ENCODE measurements at regions not wholly inside any gene's neighbourhood (a gene's known extent, or its start where the extent isn't known, plus 50 kb on each side); places are given as distances from the start of the nearest gene placed in this dataset.
"Not testable (repeated sequence)": the region's sequence is repeated elsewhere in the genome, so short reads cannot be mapped to it uniquely, and the experiment has no call there.

DNA sequence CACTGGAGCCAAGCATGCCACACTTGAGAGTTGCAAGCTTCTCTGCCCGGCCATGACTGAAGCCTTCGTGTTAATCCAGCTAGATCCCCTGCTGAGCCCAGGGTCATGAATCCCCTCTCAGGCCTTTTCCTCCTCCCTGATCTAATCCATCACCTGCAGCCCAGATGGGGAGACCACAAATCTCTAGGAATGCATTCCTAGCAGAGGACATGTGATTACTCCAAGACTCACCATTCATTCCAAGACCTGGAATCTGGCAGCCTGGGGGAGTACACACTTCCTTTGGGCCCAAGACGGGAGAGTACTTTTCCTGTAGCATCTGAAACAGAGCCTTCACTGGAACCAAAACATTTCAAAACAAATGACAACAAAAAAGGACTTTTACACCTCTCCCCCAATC lies 269.3 kb upstream of the NFIA start:
- no peaks in the 10 kb centered on the region for H3K9me3 ChIP-seq (ENCODE audit: control insufficient read depth, low read length)
- H3K4me3 ChIP-seq (ENCODE audit: extremely low read depth, insufficient read depth, low read length, poor library complexity, severe bottlenecking) = no peak overlapping the region
- no peaks in the 10 kb centered on the region for H3K4me1 ChIP-seq (ENCODE audit: control insufficient read depth, insufficient read depth, low read length, poor library complexity, severe bottlenecking)
- H3K36me3 ChIP-seq (ENCODE audit: control insufficient read depth, insufficient read depth, low read length) = no peaks in the 10 kb centered on the region
- H3K27ac ChIP-seq (ENCODE audit: low read depth, low read length, severe bottlenecking) = no peak overlapping the region
- WGBS, 2 experiments (ENCODE audit: insufficient coverage in 2 of 2) = 76 to 79% methylated on average over 3 of the region's 3 CpGs

DNA sequence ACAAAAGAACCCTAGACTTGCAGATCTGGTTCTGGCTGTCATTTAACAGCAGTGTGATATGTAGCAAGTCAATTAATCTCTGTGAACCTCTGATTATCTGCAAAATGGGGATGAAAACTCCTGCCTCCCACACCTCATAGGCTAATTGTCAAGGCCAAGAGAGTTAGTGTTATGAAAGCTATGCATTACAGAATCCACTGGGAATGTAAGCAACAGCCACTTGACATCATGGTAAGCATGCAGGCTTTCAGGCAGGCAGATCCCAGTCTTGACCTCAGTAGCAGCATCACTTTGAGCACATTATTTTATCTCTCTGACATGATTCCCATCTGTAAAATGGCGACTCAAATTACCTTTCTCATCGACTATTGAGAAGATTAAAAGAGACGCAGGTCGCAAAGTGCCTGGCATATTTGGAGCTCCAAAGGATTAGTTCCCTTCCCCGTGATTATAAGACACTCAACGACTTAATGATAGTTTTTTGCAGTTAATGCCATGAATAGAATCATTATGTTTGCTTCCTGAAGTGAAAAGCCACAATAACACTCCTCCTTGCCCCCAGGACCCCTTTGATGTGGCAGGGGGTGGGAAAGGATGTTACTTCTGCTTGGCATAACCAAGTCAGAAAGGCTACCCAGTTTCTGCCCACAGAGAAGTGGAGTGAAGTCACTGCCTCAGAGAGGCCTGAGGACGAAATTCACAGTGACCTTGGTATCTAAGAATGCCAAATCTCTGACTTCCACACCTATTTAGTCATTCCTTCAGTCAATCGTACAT lies 273.0 kb upstream of the NFIA start:
- 85 to 93% methylated on average over 4 to 6 of the region's 8 CpGs for WGBS, 2 experiments (ENCODE audit: insufficient coverage in 2 of 2)
- Histone ChIP-seq H3K36me3 (ENCODE audit: control insufficient read depth, insufficient read depth, low read length) (no peaks in the 10 kb centered on the region), H3K4me1 (ENCODE audit: control insufficient read depth, insufficient read depth, low read length, poor library complexity, severe bottlenecking) (no peaks in the 10 kb centered on the region), H3K4me3 (ENCODE audit: extremely low read depth, insufficient read depth, low read length, poor library complexity, severe bottlenecking) (no peak overlapping the region), H3K9me3 (ENCODE audit: control insufficient read depth, low read length) (peaks cover 2% of the 10 kb centered on the region), H3K27ac (ENCODE audit: low read depth, low read length, severe bottlenecking) (no peak overlapping the region)

DNA sequence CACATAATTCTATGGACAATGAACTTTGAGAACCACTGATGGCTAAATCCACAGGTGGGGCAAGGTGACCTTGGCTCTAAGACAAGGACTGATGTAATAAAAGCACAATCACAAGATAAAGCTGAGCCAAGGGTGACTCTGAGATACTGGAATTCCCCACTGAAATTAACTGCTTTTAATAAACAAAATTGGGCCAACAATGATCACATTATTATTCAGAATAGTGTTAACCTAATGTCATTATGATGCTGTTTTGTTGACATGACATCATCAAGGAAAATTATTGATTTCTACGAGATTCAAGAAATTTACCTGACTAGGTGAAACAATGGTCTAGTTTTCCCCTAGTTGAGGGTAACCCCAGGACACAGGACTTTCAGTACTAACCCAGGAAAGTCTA lies 273.7 kb upstream of the NFIA start:
- Histone ChIP-seq H3K36me3 (ENCODE audit: control insufficient read depth, insufficient read depth, low read length) (no peaks in the 10 kb centered on the region), H3K27ac (ENCODE audit: low read depth, low read length, severe bottlenecking) (no peak overlapping the region), H3K4me3 (ENCODE audit: extremely low read depth, insufficient read depth, low read length, poor library complexity, severe bottlenecking) (no peak overlapping the region), H3K4me1 (ENCODE audit: control insufficient read depth, insufficient read depth, low read length, poor library complexity, severe bottlenecking) (no peaks in the 10 kb centered on the region), H3K9me3 (ENCODE audit: control insufficient read depth, low read length) (peaks cover 2% of the 10 kb centered on the region)
- WGBS, 2 experiments (ENCODE audit: insufficient coverage in 2 of 2) = 100% methylated on average over 1 of the region's 1 CpG; no CpG with 5 or more reads in 1 of the 2 experiments

DNA sequence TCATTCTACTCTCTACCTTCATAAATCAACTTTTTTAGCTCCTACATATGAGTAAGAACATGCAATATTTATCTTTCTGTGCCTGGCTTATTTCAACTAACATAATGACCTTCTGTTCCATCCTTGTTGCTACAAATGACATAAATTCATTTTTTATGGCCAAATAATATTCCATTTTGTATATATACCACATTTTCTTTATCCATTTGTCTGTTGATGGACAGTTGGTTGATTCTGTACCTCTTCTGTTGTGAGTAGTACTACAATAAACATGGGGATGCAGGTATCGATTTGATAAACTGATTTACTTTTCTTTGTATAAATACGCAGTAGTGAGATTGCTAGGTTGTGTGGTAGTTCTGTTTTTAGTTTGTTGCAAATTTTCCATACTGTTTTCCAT lies 279.5 kb upstream of the NFIA start:
- 86% methylated on average over 1 of the region's 2 CpGs; no CpG with 5 or more reads in 1 of the 2 experiments for WGBS, 2 experiments (ENCODE audit: insufficient coverage in 2 of 2)
- no peaks in the 10 kb centered on the region for H3K36me3 ChIP-seq (ENCODE audit: control insufficient read depth, insufficient read depth, low read length)
- peaks cover 2% of the 10 kb centered on the region for H3K9me3 ChIP-seq (ENCODE audit: control insufficient read depth, low read length)

DNA sequence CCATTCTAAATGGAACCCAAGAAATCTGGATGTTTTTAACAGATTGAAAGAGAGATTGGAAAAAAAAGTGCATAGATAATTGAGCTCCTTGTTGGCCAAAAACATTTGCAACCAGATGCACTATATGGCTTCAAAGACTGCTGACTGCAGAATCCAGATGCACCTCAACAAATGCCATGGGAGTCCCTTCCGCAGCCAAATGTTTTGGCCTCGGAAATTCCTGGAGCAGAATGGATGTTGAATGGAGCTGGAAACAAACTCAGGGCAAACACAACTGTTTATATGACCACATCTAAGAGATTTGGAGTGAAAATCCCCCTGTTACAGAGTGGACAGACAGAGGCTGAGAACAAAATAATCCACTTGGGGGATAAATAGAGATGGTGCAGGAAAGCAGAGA lies 285.0 kb upstream of the NFIA start:
- no peak overlapping the region for H3K4me3 ChIP-seq (ENCODE audit: extremely low read depth, insufficient read depth, low read length, poor library complexity, severe bottlenecking)
- no peaks in the 10 kb centered on the region for H3K36me3 ChIP-seq (ENCODE audit: control insufficient read depth, insufficient read depth, low read length)
- H3K4me1 ChIP-seq (ENCODE audit: control insufficient read depth, insufficient read depth, low read length, poor library complexity, severe bottlenecking) = no peaks in the 10 kb centered on the region
- no peak overlapping the region for H3K27ac ChIP-seq (ENCODE audit: low read depth, low read length, severe bottlenecking)
- no CpG with 5 or more reads among the region's 2 CpGs for WGBS, 2 experiments (ENCODE audit: insufficient coverage in 2 of 2)
- H3K9me3 ChIP-seq (ENCODE audit: control insufficient read depth, low read length) = no peaks in the 10 kb centered on the region

More for the DNA sequence above, 279.5 kb upstream of the NFIA start:
- Histone ChIP-seq H3K4me3 (ENCODE audit: extremely low read depth, insufficient read depth, low read length, poor library complexity, severe bottlenecking) (no peak overlapping the region), H3K4me1 (ENCODE audit: control insufficient read depth, insufficient read depth, low read length, poor library complexity, severe bottlenecking) (no peaks in the 10 kb centered on the region), H3K27ac (ENCODE audit: low read depth, low read length, severe bottlenecking) (no peak overlapping the region)

DNA sequence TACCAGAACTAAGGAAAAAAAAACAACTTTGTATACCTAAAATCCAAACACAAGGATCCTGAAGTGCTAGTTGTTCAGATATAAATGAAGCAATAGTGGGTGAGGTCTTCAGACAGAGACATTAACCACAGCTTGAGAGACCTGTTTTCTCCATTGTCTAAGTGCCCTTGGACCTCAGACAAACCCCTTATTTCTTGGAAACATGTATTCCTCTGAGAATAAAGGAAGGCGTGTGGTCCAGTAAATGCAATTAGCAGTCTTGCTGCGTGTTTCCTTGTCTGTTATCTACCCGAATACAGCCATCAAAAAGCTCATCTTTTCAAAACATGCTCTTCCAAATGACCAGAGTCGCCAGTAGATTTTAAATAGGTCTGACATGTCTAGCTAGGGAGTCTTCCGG lies 291.1 kb upstream of the NFIA start:
- WGBS, 2 experiments (ENCODE audit: insufficient coverage in 2 of 2) = 95 to 100% methylated on average over 1 to 3 of the region's 5 CpGs
- Histone ChIP-seq H3K36me3 (ENCODE audit: control insufficient read depth, insufficient read depth, low read length) (no peaks in the 10 kb centered on the region), H3K27ac (ENCODE audit: low read depth, low read length, severe bottlenecking) (no peak overlapping the region), H3K4me1 (ENCODE audit: control insufficient read depth, insufficient read depth, low read length, poor library complexity, severe bottlenecking) (no peaks in the 10 kb centered on the region), H3K9me3 (ENCODE audit: control insufficient read depth, low read length) (no peaks in the 10 kb centered on the region), H3K4me3 (ENCODE audit: extremely low read depth, insufficient read depth, low read length, poor library complexity, severe bottlenecking) (no peak overlapping the region)

DNA sequence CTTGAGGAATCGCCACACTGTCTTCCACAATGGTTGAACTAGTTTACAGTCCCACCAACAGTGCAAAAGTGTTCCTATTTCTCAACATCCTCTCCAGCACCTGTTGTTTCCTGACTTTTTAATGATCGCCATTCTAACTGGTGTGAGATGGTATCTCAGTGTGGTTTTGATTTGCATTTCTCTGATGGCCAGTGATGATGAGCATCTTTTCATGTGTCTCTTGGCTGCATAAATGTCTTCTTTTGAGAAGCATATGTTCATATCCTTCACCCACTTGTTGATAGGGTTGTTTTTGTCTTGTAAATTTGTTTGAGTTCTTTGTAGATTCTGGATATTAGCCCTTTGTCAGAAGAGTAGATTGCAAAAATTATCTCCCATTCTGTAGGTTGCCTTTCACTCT lies 309.3 kb upstream of the NFIA start:
- H3K27ac ChIP-seq (ENCODE audit: low read depth, low read length, severe bottlenecking); H3K4me1 ChIP-seq (ENCODE audit: control insufficient read depth, insufficient read depth, low read length, poor library complexity, severe bottlenecking); H3K4me3 ChIP-seq (ENCODE audit: extremely low read depth, insufficient read depth, low read length, poor library complexity, severe bottlenecking); H3K9me3 ChIP-seq (ENCODE audit: control insufficient read depth, low read length); H3K36me3 ChIP-seq (ENCODE audit: control insufficient read depth, insufficient read depth, low read length): not testable (repeated sequence)
- no CpG with 5 or more reads among the region's 2 CpGs for WGBS, 2 experiments (ENCODE audit: insufficient coverage in 2 of 2)

- no peaks in the 10 kb centered on the region for H3K36me3 ChIP-seq (ENCODE audit: control insufficient read depth, insufficient read depth, low read length)
- WGBS, 2 experiments (ENCODE audit: insufficient coverage in 2 of 2) = no CpG with 5 or more reads among the region's 1 CpG
- H3K4me3 ChIP-seq (ENCODE audit: extremely low read depth, insufficient read depth, low read length, poor library complexity, severe bottlenecking) = no peak overlapping the region
- no peaks in the 10 kb centered on the region for H3K4me1 ChIP-seq (ENCODE audit: control insufficient read depth, insufficient read depth, low read length, poor library complexity, severe bottlenecking)
- H3K27ac ChIP-seq (ENCODE audit: low read depth, low read length, severe bottlenecking) = no peak overlapping the region
- no peaks in the 10 kb centered on the region for H3K9me3 ChIP-seq (ENCODE audit: control insufficient read depth, low read length)
Observed at GRCh38 chr1:60769082-60769481, 313.3 kb upstream of the NFIA start.

GRCh38 chr1:60765204-60765603 lies 317.2 kb upstream of the NFIA start:
- Histone ChIP-seq H3K9me3 (ENCODE audit: control insufficient read depth, low read length) (no peaks in the 10 kb centered on the region), H3K27ac (ENCODE audit: low read depth, low read length, severe bottlenecking) (no peak overlapping the region), H3K4me3 (ENCODE audit: extremely low read depth, insufficient read depth, low read length, poor library complexity, severe bottlenecking) (no peak overlapping the region), H3K4me1 (ENCODE audit: control insufficient read depth, insufficient read depth, low read length, poor library complexity, severe bottlenecking) (no peaks in the 10 kb centered on the region), H3K36me3 (ENCODE audit: control insufficient read depth, insufficient read depth, low read length) (no peaks in the 10 kb centered on the region)
- 0% methylated on average over 1 of the region's 5 CpGs; no CpG with 5 or more reads in 1 of the 2 experiments for WGBS, 2 experiments (ENCODE audit: insufficient coverage in 2 of 2)

DNA sequence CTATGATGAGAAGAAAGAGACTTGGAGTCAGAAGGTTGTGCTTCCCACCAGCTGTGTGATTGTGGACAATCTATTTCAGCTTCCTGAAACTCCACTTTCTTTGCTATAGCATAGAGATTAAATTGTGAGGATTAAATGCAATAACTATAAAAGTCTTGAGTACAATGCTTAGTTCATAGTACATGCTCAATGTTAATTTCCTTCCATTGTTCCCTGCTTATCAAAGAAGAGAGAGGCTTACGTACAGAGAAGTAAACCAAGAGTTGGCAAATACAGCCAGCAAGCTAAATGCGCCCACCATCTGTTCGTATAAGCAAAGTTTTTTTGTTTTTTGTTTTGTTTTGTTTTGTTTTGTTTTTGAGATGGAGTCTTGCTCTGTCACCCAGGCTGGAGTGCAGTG lies 317.9 kb upstream of the NFIA start:
- no peaks in the 10 kb centered on the region for H3K4me1 ChIP-seq (ENCODE audit: control insufficient read depth, insufficient read depth, low read length, poor library complexity, severe bottlenecking)
- H3K9me3 ChIP-seq (ENCODE audit: control insufficient read depth, low read length) = no peaks in the 10 kb centered on the region
- H3K4me3 ChIP-seq (ENCODE audit: extremely low read depth, insufficient read depth, low read length, poor library complexity, severe bottlenecking) = no peak overlapping the region
- H3K36me3 ChIP-seq (ENCODE audit: control insufficient read depth, insufficient read depth, low read length) = no peaks in the 10 kb centered on the region
- H3K27ac ChIP-seq (ENCODE audit: low read depth, low read length, severe bottlenecking) = no peak overlapping the region
- 97% methylated on average over 3 of the region's 3 CpGs; no CpG with 5 or more reads in 1 of the 2 experiments for WGBS, 2 experiments (ENCODE audit: insufficient coverage in 2 of 2)

DNA sequence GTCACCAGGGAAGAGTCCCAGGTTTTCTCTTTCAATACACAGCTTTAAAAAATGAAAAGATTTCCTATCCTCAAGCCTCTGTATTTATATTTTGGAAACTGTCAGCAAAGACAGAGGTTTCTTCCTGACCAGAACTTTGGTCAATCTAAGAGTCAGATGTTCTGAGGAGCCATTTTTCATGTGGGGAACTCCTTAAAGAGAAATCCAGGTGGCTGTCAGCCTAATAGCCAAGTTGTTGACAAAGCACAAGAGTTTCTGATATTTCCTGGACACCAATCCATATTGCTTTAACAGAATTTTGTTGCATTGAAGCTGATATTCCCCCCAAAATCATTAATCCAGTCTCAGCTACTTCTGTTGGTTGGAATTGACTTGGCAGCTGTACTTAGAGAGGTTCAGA lies 318.6 kb upstream of the NFIA start:
- Histone ChIP-seq H3K4me3 (ENCODE audit: extremely low read depth, insufficient read depth, low read length, poor library complexity, severe bottlenecking) (no peak overlapping the region), H3K27ac (ENCODE audit: low read depth, low read length, severe bottlenecking) (no peak overlapping the region), H3K4me1 (ENCODE audit: control insufficient read depth, insufficient read depth, low read length, poor library complexity, severe bottlenecking) (no peaks in the 10 kb centered on the region), H3K9me3 (ENCODE audit: control insufficient read depth, low read length) (no peaks in the 10 kb centered on the region), H3K36me3 (ENCODE audit: control insufficient read depth, insufficient read depth, low read length) (no peaks in the 10 kb centered on the region)

Measured in mesodermal cell (in vitro differentiated cells).